ENCODE measurements at regions not wholly inside any gene's neighbourhood (a gene's known extent, or its start where the extent isn't known, plus 50 kb on each side); places are given as distances from the start of the nearest gene placed in this dataset.
"Not testable (repeated sequence)": the region's sequence is repeated elsewhere in the genome, so short reads cannot be mapped to it uniquely, and the experiment has no call there.

DNA sequence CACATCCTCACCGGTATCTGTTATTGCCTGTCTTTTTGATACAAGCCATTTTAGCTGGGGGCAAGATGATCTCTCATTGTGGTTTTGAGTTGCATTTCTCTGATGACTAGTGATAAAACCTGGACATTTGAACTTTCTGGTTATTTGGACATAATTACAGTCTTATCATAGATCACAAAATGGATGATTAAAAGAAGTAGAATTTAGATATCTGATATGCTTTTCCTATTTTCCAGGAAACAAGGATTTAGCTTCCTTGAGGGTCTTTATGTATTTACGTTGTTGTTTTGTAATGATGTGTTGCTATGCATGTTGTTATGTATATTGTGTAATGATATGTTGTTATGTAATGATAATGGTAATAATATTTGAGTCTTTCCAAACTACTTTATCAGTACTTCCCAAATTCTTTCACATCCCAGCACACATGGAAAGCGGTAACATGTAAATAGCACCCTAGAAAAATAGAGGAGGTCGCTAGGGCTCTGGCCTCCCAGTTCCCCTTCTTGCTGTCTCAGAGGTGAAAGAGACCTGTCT is 53.8 kb downstream of the GJD2 start:
- DNase-seq (ENCODE audit: low read depth), result no peak

DNA sequence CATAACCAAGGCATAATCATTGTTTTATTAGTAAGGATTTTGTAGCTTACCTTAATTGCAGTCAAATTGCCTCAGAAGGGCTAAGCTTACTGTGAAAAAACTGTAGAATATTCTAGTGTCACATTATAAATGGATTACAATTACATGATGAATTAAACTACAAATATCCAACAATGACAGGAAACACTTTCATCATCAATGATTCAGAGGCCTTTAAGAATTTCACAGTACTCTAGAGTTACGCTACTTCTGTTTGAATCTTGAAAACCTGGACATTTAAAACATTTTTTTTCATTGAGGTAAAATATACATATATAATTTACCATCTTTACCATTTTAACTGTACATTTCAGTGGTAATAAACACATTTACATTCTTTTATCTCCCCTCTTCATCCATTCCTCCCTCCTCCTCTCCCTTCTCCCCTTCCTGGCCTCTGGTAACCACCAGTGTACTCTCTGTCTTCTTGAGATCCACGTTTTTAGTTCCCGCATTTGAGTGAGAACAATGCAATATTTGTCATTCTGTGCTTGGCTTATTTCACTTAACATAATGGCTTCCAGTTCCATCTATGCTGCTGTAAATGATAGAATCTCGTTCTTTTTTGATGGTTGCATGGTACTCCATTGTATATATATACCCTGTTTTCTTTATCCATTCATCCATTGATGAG is 54.7 kb downstream of the GJD2 start:
- DNase-seq (ENCODE audit: low read depth), result no peak

DNA sequence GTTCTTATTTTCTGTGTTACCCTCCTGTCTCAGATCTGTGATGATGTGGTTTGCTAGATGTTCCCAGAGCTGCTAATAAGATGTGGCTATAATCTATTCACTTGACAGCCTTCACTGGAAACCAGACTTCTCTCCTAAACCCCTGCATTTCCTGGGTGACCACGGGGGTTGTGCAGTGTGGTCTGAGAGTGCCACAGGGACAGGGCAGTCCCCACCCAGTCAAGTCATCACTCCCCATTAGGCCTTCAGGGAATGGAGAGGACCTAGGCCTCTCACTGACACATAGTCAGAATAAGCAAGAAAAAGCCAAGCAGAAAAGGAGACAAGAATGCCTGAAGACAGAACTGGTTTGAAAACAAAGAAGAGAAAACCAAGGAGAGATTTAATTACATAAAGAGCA is 58.3 kb downstream of the GJD2 start:
- DNase-seq (ENCODE audit: low read depth), result no peak

DNA sequence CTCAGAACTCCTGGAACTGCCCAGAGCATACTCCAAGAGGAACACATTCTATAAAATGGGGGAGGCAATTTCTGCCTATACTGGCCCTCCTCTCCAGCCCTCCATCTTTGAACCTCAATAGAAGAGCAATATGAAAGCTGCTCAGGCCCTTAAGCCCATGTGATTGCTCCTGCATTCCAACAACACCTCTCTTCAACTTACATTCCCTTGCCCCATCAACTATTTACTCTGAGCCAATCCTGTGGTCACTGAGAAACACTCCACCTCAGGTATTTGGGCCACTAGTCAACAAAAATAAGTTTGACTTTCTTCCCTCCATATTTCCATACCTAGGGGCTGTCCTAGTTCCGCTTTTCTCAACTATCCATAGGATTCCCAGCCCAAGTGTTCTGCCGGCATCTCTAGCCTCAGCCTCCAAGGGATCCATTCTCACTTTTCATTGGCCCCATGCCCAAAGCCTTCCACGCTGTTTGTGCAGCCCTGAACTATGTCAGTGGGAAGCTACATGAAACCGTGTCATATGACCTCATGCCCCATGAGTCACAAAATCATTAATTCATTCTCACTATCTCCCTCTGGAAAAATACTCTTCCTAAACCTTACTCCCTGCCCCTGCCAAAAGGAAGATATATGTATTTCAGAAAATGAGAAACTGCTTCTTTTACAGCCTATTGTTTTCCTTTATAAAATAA is 61.6 kb downstream of the GJD2 start:
- peak; percentile 47 for DNase-seq (ENCODE audit: low read depth)

GRCh38 chr15:34691034-34691433 is 63.8 kb downstream of the GJD2 start:
- DNase-seq (ENCODE audit: low read depth), result no peak

GRCh38 chr15:34688699-34689098 is 66.1 kb downstream of the GJD2 start:
- no peak for DNase-seq (ENCODE audit: low read depth)

GRCh38 chr15:34684351-34684750 is 70.4 kb downstream of the GJD2 start:
- no peak for DNase-seq (ENCODE audit: low read depth)

DNA sequence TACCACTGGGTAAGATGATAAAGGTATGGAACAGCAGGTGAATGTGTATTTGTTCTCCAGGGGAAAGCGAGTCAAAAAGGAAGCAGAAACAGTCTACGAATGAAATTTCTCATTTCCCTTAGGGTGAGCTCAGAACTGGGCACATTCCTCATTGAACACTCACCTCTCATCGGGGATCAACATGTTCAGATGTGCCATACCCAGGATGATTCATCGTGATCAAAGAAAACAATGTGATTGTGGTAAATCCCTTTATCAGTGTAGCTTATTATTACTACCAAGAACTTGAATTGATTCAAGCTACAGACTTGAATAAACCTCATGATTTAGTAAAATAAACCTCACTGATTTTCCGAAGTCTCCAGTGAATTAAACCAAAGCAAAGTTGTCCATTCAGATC is 72.1 kb downstream of the GJD2 start:
- no peak for DNase-seq (ENCODE audit: low read depth)

DNA sequence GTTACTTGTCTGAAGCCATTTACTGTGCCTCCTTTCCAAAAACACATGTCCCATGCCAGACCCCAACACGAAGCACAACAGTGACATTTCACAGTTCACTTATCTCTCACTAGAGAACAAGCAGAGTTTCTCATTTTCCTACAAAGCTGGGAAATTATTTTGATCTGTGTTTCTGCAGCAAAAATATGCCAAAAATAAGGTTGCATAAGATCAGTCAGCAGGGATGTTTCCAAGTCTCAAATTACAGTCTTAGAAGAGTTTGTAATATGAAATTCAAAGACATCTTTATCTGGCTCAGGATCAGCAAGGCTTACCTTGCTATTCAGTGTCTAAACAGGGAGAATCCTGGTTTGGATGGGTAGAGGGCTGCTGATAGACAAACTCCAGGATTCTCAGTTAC is 75.5 kb downstream of the GJD2 start:
- DNase-seq (ENCODE audit: low read depth), result peak; percentile 21

GRCh38 chr15:34673241-34673640 is 81.6 kb downstream of the GJD2 start:
- no peak for DNase-seq (ENCODE audit: low read depth)

GRCh38 chr15:34665498-34666116 is 82.2 kb upstream of the GOLGA8B start:
- peak; percentile 25 for DNase-seq (ENCODE audit: low read depth)

DNA sequence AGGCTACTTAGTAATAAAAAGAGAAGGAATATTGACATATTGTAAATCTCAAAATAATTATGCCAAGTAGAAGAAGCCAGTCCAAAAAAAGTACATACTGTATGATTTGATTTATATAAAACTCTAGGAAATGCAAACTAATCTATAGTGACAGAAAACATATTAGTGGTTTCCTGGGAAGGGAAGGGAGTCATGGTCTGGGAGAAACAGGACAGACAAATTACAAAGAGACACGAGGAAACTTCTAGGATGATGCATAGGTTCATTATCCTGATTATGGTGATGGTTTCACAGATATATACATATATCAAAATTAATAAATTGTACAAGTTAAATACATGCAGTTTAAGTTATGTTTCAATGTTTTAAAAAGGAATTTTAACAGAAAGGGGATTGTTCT is 81.0 kb upstream of the GOLGA8B start:
- DNase-seq (ENCODE audit: low read depth), result no peak

DNA sequence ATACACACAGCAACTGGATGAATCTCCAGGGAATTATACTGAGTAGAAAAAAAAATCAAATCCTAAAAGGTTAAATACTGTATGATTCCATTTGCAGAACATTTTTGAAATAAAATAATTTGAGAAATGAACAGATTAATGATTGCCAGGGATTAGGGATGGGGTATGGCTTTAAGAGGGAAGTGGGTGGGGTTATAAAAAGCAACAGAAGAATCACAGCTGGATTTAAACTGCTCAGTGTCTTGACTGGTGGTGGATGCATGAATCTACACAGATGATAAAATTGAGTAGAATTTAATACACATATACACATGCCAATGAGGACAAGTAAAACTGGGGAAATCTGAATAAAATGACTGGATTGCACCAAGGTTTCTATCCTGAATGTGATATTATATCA is 79.7 kb upstream of the GOLGA8B start:
- DNase-seq (ENCODE audit: low read depth), result no peak

- DNase-seq (ENCODE audit: low read depth), result no peak
Observed at GRCh38 chr15:34659056-34659455, 75.6 kb upstream of the GOLGA8B start.

- DNase-seq (ENCODE audit: low read depth), result no peak
Observed at GRCh38 chr15:34657469-34658127, 74.1 kb upstream of the GOLGA8B start.

- no peak for DNase-seq (ENCODE audit: low read depth)
Observed at GRCh38 chr15:34656005-34656796, 72.8 kb upstream of the GOLGA8B start.

DNA sequence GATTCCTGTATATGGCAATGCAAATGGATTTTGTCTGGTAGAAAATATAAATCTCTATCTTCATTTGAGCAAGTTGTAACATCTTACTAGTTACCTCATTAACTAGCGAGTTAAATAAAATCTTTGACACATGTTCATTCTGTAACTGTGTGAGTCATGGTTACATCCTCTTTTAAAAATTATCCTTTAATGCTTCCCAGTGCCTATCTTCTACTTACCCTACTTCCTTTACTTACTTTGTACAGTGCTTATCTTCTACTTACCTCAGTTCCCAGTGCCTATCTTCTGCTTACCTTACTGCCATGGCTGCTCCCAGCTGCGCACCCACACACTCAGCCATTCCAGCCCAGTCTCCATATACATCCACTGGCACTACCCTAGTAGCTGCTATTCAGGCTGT is 71.9 kb upstream of the GOLGA8B start:
- DNase-seq (ENCODE audit: low read depth), result no peak

DNA sequence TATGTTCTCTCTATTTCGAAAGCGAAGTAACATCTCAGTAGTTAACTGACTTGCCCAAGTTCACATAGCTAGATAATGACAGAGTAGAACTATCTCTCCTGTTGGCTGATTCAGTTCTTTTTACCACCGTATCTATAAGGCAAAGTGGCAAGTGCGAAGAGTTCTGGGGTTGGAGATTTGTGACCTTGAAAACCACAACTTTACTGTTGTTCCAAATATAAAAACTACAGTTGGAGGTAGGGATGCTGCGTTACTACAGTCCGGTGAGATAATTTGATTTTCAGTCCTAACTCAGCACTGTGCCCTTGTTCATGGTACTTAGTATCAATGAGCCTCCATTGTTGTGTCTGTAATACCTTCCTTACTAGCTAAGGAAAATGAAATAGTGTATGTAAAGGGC is 71.2 kb upstream of the GOLGA8B start:
- no peak for DNase-seq (ENCODE audit: low read depth)

GRCh38 chr15:34653992-34654391 is 70.5 kb upstream of the GOLGA8B start:
- DNase-seq (ENCODE audit: low read depth), result no peak

GRCh38 chr15:34653326-34653725 is 69.9 kb upstream of the GOLGA8B start:
- DNase-seq (ENCODE audit: low read depth), result not testable (repeated sequence)

DNA sequence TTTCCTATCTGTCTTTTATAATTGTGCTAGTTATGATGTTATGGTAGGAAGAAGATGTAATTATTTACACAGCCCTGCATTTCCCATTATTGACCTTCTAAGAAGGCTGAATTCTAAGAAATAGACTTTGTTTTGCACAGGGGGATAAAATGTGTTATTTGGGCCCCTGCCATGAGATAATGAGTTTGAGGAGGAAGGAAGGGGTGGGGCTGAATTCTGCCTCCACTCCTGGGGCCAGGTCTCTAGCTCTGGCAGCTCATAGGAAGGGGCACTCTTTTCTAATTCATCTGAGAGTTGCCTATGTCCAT is 69.2 kb upstream of the GOLGA8B start:
- no peak for DNase-seq (ENCODE audit: low read depth)
